GM12892 (cell line): ENCODE measurements at regions not wholly inside any gene's neighbourhood (a gene's known extent, or its start where the extent isn't known, plus 50 kb on each side); places are given as distances from the start of the nearest gene placed in this dataset.
"Not testable (repeated sequence)": the region's sequence is repeated elsewhere in the genome, so short reads cannot be mapped to it uniquely, and the experiment has no call there.

Experiments
- DNase-seq: peaks from one replicate; pipeline ENCODE4 v3.0.0; 2011; ENCODE audit not compliant: insufficient read length
- FAIRE-seq: peaks from 2 replicates; lab custom pipeline; 2011; peaks lifted over from hg19 to GRCh38; lab: Jason Lieb, UNC
- POLR2A ChIP-seq: IDR thresholded peaks from 2 replicates; pipeline ENCODE4 v1.6.1; 2011; ENCODE audit warnings: low read depth, low read length, control low read depth
- POLR2AphosphoS5 ChIP-seq: IDR thresholded peaks from 2 replicates; pipeline ENCODE4 v1.6.1; 2011; ENCODE audit warnings: low read depth, low read length, control low read depth
- TAF1 ChIP-seq: IDR thresholded peaks from 2 replicates; pipeline ENCODE4 v1.6.1; 2011; ENCODE audit warnings: low read depth, mild to moderate bottlenecking, control low read depth, low read length, borderline replicate concordance

DNA sequence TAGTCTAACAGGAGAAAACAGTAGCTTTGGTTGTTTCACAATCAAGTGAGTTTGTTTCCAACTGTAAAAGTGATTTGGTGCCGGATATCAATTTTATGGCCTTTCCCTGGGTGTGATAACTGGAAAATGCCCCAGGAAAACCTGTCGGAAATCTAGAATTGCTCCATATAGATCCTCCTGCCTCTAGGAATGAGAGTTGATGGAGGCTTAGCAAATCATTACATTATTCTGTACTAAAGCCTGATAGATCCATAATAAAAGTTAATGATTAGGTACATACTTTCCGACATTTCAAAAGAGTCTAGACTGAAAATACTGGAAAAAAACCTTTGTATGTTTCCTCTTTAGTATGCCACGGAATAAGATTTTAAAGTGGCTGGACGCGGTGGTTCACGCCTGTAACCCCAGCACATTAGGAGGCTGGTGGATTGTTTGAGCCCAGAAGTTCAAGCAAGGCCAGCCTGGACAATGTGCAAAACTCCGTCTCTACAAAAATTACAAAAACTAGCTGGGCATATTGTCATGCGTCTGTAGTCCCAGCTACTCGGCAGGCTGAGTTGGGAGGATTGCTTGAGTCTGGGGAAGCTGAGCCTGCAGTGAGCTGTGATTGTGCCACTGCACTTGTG is 70.0 kb upstream of the SLC45A1 start:
- FAIRE-seq (no peak), DNase-seq (no peak)
- no peak for TF ChIP-seq TAF1
- TF ChIP-seq POLR2A = no peak

DNA sequence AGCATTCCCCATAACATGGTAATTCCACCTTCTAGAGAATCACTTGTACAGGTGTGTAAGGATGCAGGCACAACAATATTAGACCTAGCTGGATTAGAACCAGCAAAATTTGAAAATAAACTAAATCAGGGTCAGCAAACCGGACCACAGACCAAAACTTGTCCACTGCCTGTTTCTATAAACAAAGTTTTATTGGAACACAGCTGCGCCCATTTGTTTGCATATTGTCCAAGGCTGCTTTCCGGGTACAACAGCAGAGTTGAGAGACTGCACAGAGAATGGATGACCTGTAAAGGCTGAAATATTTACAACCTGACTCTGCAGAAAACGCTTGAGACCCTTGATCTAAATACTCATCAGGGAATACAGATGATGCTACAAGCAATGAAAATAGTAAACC is 73.6 kb upstream of the SLC45A1 start:
- FAIRE-seq (no peak), DNase-seq (no peak)
- TF ChIP-seq POLR2A (no peak), POLR2AphosphoS5 (no peak), TAF1 (no peak)

DNA sequence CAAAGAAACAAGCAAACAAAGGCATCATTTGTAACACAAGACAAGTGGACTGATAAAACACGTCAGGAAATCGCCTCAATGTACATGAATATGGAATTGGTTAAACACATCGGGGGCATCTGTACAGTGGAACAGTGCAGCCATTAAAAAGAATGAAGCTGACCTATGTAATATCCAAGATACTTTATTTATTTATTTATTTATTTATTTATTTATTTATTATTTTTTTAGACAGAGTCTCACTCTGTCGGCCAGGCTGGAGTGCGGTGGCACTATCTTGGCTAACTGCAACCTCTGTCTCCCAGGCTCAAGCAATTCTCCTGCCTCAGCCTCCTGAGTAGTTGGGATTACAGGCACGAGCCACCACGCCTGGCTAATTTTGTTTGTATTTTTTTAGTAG is 75.4 kb upstream of the SLC45A1 start:
- FAIRE-seq = no peak
- no peak for DNase-seq
- no peak for TF ChIP-seq POLR2AphosphoS5
- TF ChIP-seq POLR2A = no peak
- TF ChIP-seq TAF1 = no peak

DNA sequence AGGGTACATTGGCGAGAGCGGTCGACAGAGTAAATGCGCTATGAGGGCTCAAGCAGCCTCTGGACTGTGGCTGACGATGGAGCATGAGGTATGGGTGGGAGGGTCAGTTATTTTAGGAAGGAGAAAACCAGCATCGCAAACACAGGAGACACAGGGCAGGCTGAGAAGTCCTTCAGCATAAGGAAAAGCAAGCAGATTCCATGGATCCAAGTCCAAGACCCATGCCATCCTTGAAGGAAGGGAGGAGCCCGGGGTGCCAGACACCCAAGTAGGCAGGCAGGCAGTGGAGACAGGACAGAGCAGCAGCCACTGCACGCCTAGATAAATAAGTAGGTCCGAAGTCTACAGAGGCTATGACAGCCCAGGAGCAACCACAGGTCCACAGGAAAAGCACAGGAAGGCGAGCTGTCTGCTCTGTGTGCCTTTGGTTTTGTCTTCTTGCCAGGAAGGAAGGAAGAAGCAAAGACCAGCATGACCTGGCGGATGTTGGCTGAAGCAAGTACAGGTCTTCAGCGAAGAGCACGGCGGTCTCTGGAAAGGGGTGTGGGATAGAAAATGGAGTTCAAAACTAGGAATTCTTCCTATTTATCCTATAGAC is 76.4 kb upstream of the SLC45A1 start:
- DNase-seq (no peak), FAIRE-seq (no peak)
- TF ChIP-seq POLR2A (no peak), POLR2AphosphoS5 (no peak), TAF1 (no peak)

DNA sequence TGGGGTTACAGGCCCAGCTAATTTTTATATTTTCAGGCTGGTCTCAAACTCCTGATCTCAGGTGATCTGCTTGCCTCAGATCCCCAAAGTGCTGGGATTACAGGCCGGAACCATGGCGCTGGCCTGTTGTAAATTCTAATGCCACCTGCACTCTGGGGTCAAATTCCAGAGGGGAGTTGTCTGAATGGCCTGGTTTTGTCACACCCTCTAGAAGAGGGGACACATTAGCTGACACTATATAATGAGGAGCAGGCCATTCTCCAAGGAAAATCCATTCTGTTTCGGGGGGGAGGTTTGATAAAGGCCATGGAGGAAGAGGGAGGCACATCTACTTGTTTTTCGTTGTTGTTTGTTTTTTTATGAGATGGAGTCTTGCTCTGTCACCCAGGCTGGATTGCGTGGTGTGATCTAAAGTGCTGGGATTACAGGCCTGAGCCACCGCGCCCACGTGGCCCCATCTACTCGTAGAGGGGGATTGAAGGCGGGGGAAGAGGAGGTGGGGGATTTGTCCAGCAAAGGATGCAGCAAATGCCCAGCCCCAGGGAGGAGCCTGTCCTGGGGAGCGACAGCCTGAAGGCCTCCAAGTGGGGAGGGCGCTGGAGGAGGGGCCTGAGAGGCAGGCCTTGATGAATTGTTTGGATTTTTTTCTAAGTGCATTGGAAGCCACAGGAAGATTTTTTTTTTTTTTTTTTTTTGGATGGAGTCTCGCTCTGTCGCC is 78.4 kb upstream of the SLC45A1 start:
- TF ChIP-seq POLR2A (no peak), TAF1 (no peak), POLR2AphosphoS5 (no peak)
- FAIRE-seq = no peak
- DNase-seq = no peak

DNA sequence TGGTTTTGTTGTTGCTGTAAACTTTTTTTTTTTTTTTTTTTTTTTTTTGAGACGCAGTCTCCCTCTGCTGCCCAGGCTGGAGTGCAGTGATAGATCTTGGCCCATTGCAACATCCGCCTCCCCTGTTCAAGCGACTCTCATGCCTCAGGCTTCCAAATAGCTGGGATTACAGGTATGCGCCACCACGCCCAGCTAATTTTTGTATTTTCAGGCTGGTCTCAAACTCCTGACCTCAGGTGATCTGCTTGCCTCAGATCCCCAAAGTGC is 78.9 kb upstream of the SLC45A1 start:
- TF ChIP-seq TAF1 (no peak), POLR2AphosphoS5 (no peak), POLR2A (no peak)
- FAIRE-seq (no peak), DNase-seq (no peak)

DNA sequence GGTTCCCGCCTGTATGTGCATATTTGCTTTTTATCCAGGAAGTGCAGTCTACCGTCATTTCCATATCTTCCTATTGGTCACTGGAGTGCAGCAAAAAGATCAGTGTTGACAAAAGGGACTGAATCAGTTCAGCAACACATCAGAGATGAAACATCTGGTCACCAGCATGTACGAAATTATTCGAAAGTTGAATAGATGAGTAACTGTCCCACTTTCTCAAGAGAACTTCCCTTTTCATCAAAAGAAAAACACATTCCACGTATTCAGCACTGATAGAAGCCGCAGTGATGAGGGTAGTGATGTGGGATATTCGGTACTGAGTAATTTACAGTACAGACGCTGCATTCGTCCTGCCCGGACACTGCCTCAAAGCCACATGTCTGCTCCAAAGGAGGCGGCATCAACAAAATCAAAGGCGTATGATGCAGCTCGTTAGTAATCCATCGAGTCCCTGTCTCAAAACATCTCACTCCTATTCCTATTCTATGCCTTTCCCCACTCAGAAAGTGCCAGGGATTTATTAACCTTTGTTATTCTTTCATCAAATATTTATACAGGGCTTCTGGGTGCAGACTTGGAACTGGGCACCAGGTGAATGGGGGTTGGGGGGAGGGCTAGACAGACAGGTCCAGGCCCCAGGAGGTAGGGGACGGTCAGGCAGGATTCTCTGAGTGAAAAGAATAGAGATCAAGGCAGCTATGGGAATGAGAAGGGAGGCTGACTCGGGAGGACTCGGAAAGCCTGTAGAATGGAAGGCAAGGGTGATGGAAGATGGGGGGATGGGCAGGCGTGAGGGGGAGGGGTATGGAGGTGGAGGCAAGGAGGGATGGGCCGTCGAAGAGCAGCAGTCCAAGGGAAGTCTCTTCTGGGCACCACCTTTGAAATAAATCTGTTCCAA is 79.5 kb upstream of the SLC45A1 start:
- DNase-seq (no peak), FAIRE-seq (no peak)
- TF ChIP-seq POLR2AphosphoS5 (no peak), POLR2A (no peak), TAF1 (no peak)

DNA sequence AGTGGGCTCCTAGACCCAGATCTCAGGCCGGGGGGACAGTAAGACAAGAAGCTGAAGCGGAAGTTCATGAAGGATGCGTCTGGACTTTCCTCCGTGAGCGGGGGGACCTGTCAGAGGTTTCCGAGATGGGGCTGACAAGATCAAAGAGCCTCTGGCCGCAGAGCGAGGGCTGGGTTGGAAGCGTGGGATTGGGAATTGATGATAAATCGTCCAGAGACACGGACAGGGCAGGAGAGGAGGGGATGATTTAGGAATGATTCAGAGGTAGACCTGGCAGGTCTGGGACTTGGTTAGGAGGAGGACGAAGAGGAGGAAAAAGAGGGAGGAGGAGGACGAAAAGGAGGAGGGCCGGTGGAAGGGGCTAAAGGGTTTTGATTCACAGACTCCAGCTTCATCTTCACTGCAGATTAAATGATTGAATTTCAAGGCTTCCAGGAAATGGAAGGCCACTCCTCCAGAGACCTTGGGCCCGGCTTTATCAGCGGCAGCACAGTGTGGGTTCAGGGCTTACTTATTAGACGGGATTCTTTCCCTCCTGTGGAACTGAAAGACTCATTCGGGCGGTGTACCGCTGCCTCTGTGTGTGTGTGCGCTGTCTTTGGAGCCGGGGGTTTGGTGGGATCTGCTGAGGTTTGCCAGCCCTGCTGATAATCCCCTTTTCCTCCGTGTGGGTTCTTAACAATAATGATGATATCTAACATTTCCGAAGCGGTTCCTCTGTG is 85.7 kb upstream of the SLC45A1 start:
- DNase-seq = no peak
- no peak for FAIRE-seq

DNA sequence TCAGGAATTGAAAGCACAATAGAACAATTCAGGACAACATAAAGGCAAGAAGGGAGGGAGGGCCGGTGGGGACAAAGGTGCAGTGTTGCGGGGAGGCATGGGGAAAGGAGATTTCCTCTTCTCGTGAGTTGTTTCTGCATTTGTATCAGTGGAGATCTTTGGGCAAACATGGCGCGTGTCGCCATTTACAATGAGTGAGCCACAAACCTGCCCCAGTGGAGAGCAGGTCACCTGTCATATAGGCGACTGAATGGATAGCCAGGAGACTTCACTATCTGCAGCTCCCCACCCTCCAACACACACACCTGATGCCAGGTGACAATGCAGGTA is 87.7 kb upstream of the SLC45A1 start:
- FAIRE-seq = no peak

More for the DNA sequence above, 85.7 kb upstream of the SLC45A1 start:
- no peak for TF ChIP-seq POLR2A
- TF ChIP-seq TAF1 = no peak
- TF ChIP-seq POLR2AphosphoS5 = no peak

DNA sequence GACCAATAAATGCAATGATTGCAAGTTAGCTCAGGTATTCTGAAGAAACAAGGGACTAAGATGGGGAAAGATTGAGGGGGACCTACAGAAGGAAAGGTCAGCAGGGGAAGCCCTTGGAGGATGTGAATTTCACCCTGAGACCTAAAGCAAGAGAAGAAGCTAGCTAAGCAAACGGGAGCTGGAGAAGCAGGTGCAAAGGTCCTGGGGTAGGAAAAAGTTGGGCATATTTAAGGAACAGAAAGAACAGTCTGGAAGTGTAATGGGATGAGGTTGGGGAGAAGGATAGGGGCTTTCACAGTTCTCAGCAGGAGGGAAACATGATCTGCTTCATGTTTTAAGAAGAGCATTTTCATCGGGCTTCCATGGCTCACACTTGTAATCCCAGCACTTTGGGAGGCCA is 89.7 kb upstream of the SLC45A1 start:
- TF ChIP-seq POLR2A (no peak), POLR2AphosphoS5 (no peak), TAF1 (no peak)
- DNase-seq (no peak), FAIRE-seq (no peak)

More for the DNA sequence above, 87.7 kb upstream of the SLC45A1 start:
- TF ChIP-seq POLR2AphosphoS5 = no peak
- TF ChIP-seq TAF1 = no peak
- TF ChIP-seq POLR2A = no peak
- no peak for DNase-seq

DNA sequence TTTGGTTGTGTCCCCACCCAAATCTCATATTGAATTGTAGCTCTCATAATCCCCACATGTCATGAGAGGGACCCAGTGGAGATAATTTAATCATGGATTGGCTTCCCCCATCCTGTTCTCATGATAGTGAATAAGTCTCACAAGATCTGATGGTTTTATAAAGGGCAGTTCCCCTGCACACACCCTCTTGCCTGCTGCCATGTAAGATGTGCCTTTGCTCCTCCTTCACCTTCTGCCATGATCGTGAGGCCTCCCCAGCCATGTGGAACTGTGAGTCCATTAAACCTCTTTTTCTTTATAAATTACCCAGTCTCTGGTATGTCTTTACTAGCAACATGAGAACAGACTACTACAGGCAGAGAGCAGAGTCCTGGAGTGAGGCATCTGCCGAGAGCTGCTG is 90.2 kb upstream of the SLC45A1 start:
- DNase-seq, FAIRE-seq: not testable (repeated sequence)
